ENCODE measurements at regions not wholly inside any gene's neighbourhood (a gene's known extent, or its start where the extent isn't known, plus 50 kb on each side); places are given as distances from the start of the nearest gene placed in this dataset.

DNA sequence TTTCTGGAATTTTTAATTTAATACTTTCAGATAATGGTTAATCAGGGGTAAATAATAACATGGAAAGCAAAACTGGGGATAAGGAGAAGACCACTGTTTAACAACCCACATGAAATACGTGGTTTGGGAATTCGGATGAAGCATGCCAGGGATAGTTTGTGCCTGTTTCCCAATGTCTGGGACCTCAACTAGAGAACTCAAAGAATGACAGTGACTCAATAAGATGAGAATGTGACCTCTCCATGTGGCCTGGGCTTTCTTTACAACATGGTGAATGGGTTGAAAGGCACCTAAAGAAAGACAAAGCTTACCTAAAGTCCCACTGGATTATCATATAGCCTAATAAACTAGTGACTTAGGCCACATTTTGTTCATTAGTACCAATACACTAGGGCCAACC lies 460.3 kb upstream of the LRFN5 start (continued):
- TF ChIP-seq NANOG (IDR thresholded peaks at IDR 0.05; ENCODE audit: borderline replicate concordance) (no peak), ZNF331 (CRISPR knock-in tag; IDR thresholded peaks at IDR 0.05; ENCODE audit: low read depth) (no peak)

DNA sequence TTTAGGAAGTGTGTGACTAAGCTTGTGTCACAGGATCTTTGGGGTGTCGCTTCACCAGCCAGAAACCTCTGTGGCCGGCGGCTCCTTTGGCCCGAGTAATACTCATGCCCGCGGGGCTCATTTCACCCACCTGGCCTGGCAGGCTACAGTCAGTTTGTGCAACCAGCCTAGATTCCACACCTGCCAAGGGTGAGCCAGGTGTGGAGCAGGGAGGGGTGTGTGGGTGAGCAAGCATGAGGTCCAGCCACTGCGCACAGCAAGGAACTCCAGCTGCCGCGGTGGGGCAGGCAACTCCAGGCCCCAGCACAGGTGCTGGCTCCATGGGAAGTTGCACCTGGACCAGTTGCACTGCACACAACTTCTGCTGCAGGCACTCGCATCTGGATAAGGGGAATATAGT lies 462.3 kb upstream of the LRFN5 start:
- no peak overlapping the region for H2AFZ ChIP-seq
- no peak overlapping the region for H3K4me3 ChIP-seq
- H3K27me3 ChIP-seq (ENCODE audit: insufficient read depth), result no peaks in the 10 kb centered on the region
- no peaks in the 10 kb centered on the region for H3K27me3 Mint-ChIP-seq (ENCODE audit: insufficient read depth, low read depth, poor library complexity)
- no peaks in the 10 kb centered on the region for H3K79me2 ChIP-seq (replicated peaks; ENCODE audit: insufficient read depth)
- H3K9me3 Mint-ChIP-seq, result no peaks in the 10 kb centered on the region
- ATAC-seq (no peak), DNase-seq (ENCODE audit: low spot score) (no peak)
- no peaks in the 10 kb centered on the region for H4K20me1 ChIP-seq (replicated peaks; ENCODE audit: insufficient read depth)
- no peak for TF ChIP-seq POLR2AphosphoS5 (IDR thresholded peaks at IDR 0.05; ENCODE audit: low read depth)
- no peak for TF ChIP-seq ZNF114 (CRISPR knock-in tag; IDR thresholded peaks at IDR 0.05)
- no peak for TF ChIP-seq EZH2phosphoT487 (IDR thresholded peaks at IDR 0.05; ENCODE audit: unreplicated experiment)
- TF ChIP-seq NANOG (IDR thresholded peaks at IDR 0.05; ENCODE audit: borderline replicate concordance), result no peak
- TF ChIP-seq ZNF331 (CRISPR knock-in tag; IDR thresholded peaks at IDR 0.05; ENCODE audit: low read depth), result no peak
- TF ChIP-seq, protein P1, sequence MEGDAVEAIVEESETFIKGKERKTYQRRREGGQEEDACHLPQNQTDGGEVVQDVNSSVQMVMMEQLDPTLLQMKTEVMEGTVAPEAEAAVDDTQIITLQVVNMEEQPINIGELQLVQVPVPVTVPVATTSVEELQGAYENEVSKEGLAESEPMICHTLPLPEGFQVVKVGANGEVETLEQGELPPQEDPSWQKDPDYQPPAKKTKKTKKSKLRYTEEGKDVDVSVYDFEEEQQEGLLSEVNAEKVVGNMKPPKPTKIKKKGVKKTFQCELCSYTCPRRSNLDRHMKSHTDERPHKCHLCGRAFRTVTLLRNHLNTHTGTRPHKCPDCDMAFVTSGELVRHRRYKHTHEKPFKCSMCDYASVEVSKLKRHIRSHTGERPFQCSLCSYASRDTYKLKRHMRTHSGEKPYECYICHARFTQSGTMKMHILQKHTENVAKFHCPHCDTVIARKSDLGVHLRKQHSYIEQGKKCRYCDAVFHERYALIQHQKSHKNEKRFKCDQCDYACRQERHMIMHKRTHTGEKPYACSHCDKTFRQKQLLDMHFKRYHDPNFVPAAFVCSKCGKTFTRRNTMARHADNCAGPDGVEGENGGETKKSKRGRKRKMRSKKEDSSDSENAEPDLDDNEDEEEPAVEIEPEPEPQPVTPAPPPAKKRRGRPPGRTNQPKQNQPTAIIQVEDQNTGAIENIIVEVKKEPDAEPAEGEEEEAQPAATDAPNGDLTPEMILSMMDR (conservative IDR thresholded peaks at IDR 0.05; ENCODE audit: low read depth in 2 of 2), result no peak
- TF ChIP-seq, protein P2, sequence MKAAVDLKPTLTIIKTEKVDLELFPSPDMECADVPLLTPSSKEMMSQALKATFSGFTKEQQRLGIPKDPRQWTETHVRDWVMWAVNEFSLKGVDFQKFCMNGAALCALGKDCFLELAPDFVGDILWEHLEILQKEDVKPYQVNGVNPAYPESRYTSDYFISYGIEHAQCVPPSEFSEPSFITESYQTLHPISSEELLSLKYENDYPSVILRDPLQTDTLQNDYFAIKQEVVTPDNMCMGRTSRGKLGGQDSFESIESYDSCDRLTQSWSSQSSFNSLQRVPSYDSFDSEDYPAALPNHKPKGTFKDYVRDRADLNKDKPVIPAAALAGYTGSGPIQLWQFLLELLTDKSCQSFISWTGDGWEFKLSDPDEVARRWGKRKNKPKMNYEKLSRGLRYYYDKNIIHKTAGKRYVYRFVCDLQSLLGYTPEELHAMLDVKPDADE (IDR thresholded peaks at IDR 0.05), result no peak
- no peaks in the 10 kb centered on the region for H3F3A ChIP-seq (replicated peaks; ENCODE audit: low read depth)
- no peaks in the 10 kb centered on the region for H3K9me2 ChIP-seq (ENCODE audit: insufficient read depth)
- H3K27ac Mint-ChIP-seq, result no peak overlapping the region
- no peaks in the 10 kb centered on the region for H3K36me3 ChIP-seq (ENCODE audit: insufficient read depth)
- H3K36me3 Mint-ChIP-seq (ENCODE audit: low read depth), result no peaks in the 10 kb centered on the region
- no peak overlapping the region for H3K4me3 Mint-ChIP-seq
- H3K4me1 Mint-ChIP-seq, result no peaks in the 10 kb centered on the region
- H3K4me1 ChIP-seq (ENCODE audit: insufficient read depth), result no peaks in the 10 kb centered on the region
- no peak overlapping the region for H3K27ac ChIP-seq (ENCODE audit: low read depth)
- H3K4me2 ChIP-seq, result no peak overlapping the region

DNA sequence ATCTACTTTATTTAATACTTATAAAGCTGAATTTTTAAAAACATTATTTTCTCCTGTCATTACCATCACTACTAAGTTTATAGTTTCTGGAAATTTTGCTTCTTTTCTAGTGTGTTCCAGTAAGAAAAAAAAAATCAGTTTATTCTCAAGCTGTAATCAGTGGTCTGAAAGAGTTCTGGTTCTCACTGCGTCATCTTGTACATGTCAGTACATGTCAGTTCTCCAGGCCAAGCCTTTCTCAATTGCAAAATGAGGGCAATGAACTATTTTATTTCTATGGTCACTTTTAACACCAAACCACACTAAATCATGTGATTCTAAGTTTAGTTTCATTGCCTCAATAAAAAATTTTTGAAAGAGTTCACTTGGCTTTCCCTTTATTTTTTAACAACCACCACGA lies 468.9 kb upstream of the LRFN5 start:
- H2AFZ ChIP-seq, result no peak overlapping the region
- DNase-seq (ENCODE audit: low spot score) (no peak), ATAC-seq (no peak)
- no peaks in the 10 kb centered on the region for H4K20me1 ChIP-seq (replicated peaks; ENCODE audit: insufficient read depth)
- no peaks in the 10 kb centered on the region for H3F3A ChIP-seq (replicated peaks; ENCODE audit: low read depth)
- no peaks in the 10 kb centered on the region for H3K27me3 Mint-ChIP-seq (ENCODE audit: insufficient read depth, low read depth, poor library complexity)
- no peak overlapping the region for H3K4me3 Mint-ChIP-seq
- no peaks in the 10 kb centered on the region for H3K27me3 ChIP-seq (ENCODE audit: insufficient read depth)
- H3K27ac ChIP-seq (ENCODE audit: low read depth), result no peak overlapping the region
- no peaks in the 10 kb centered on the region for H3K36me3 ChIP-seq (ENCODE audit: insufficient read depth)
- H3K9me3 Mint-ChIP-seq, result peaks cover 3% of the 10 kb centered on the region; the same call in 2 of the 3 replicates
- H3K9me2 ChIP-seq (ENCODE audit: insufficient read depth), result no peaks in the 10 kb centered on the region
- H3K79me2 ChIP-seq (replicated peaks; ENCODE audit: insufficient read depth), result no peaks in the 10 kb centered on the region
- H3K4me1 ChIP-seq (ENCODE audit: insufficient read depth), result peaks cover 17% of the 10 kb centered on the region
- no peak overlapping the region for H3K4me3 ChIP-seq
- H3K4me2 ChIP-seq, result no peak overlapping the region
- no peak overlapping the region for H3K27ac Mint-ChIP-seq
- H3K4me1 Mint-ChIP-seq, result peaks cover 11% of the 10 kb centered on the region; the same call in 2 of the 3 replicates
- peaks cover 3% of the 10 kb centered on the region; the same call in 1 of the 3 replicates for H3K36me3 Mint-ChIP-seq (ENCODE audit: low read depth)
- TF ChIP-seq, protein P3, sequence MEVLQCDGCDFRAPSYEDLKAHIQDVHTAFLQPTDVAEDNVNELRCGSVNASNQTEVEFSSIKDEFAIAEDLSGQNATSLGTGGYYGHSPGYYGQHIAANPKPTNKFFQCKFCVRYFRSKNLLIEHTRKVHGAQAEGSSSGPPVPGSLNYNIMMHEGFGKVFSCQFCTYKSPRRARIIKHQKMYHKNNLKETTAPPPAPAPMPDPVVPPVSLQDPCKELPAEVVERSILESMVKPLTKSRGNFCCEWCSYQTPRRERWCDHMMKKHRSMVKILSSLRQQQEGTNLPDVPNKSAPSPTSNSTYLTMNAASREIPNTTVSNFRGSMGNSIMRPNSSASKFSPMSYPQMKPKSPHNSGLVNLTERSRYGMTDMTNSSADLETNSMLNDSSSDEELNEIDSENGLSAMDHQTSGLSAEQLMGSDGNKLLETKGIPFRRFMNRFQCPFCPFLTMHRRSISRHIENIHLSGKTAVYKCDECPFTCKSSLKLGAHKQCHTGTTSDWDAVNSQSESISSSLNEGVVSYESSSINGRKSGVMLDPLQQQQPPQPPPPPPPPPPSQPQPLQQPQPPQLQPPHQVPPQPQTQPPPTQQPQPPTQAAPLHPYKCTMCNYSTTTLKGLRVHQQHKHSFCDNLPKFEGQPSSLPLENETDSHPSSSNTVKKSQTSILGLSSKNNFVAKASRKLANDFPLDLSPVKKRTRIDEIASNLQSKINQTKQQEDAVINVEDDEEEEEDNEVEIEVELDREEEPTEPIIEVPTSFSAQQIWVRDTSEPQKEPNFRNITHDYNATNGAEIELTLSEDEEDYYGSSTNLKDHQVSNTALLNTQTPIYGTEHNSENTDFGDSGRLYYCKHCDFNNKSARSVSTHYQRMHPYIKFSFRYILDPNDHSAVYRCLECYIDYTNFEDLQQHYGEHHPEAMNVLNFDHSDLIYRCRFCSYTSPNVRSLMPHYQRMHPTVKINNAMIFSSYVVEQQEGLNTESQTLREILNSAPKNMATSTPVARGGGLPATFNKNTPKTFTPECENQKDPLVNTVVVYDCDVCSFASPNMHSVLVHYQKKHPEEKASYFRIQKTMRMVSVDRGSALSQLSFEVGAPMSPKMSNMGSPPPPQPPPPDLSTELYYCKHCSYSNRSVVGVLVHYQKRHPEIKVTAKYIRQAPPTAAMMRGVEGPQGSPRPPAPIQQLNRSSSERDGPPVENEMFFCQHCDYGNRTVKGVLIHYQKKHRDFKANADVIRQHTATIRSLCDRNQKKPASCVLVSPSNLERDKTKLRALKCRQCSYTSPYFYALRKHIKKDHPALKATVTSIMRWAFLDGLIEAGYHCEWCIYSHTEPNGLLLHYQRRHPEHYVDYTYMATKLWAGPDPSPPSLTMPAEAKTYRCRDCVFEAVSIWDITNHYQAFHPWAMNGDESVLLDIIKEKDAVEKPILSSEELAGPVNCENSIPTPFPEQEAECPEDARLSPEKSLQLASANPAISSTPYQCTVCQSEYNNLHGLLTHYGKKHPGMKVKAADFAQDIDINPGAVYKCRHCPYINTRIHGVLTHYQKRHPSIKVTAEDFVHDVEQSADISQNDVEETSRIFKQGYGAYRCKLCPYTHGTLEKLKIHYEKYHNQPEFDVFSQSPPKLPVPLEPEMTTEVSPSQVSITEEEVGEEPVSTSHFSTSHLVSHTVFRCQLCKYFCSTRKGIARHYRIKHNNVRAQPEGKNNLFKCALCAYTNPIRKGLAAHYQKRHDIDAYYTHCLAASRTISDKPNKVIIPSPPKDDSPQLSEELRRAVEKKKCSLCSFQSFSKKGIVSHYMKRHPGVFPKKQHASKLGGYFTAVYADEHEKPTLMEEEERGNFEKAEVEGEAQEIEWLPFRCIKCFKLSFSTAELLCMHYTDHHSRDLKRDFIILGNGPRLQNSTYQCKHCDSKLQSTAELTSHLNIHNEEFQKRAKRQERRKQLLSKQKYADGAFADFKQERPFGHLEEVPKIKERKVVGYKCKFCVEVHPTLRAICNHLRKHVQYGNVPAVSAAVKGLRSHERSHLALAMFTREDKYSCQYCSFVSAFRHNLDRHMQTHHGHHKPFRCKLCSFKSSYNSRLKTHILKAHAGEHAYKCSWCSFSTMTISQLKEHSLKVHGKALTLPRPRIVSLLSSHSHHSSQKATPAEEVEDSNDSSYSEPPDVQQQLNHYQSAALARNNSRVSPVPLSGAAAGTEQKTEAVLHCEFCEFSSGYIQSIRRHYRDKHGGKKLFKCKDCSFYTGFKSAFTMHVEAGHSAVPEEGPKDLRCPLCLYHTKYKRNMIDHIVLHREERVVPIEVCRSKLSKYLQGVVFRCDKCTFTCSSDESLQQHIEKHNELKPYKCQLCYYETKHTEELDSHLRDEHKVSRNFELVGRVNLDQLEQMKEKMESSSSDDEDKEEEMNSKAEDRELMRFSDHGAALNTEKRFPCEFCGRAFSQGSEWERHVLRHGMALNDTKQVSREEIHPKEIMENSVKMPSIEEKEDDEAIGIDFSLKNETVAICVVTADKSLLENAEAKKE (CRISPR knock-in tag; IDR thresholded peaks at IDR 0.05), result no peak
- TF ChIP-seq ZNF114 (CRISPR knock-in tag; IDR thresholded peaks at IDR 0.05) (no peak), NANOG (IDR thresholded peaks at IDR 0.05; ENCODE audit: borderline replicate concordance) (no peak)

Data from GM23338 (cell line).